ENCODE measurements at regions not wholly inside any gene's neighbourhood (a gene's known extent, or its start where the extent isn't known, plus 50 kb on each side); places are given as distances from the start of the nearest gene placed in this dataset.

GRCh38 chr6:97591955-97592354, 308.9 kb upstream of the MMS22L start (continued):
- TF ChIP-seq CEBPZ (IDR thresholded peaks at IDR 0.05; ENCODE audit: low read depth, low read length) (no peak), NFYA (IDR thresholded peaks at IDR 0.05; ENCODE audit: borderline replicate concordance, low read depth, low read length) (no peak), NRF1 (conservative IDR thresholded peaks at IDR 0.05; ENCODE audit: low read depth, low read length) (no peak), SUZ12 (IDR thresholded peaks at IDR 0.05; ENCODE audit: unreplicated experiment) (no peak)

GRCh38 chr6:97594844-97595243, 311.8 kb upstream of the MMS22L start:
- Histone ChIP-seq H2AFZ (ENCODE audit: control insufficient read depth, low read depth, low read length) (no peak overlapping the region), H3K4me2 (ENCODE audit: control insufficient read depth, insufficient read depth) (no peak overlapping the region), H3K79me2 (ENCODE audit: control insufficient read depth, insufficient read depth, low read length) (no peaks in the 10 kb centered on the region), H3K9ac (ENCODE audit: control insufficient read depth, insufficient read depth, low read length) (no peak overlapping the region), H3K36me3 (ENCODE audit: control insufficient read depth in 2 of 2, insufficient read depth in 2 of 2, low read length in 1 of 2) (no peaks in the 10 kb centered on the region), H3K4me1 (ENCODE audit: control insufficient read depth, insufficient read depth, low read length) (no peaks in the 10 kb centered on the region), H4K20me1 (ENCODE audit: control insufficient read depth, insufficient read depth) (no peaks in the 10 kb centered on the region), H3K27ac (ENCODE audit: control insufficient read depth, insufficient read depth) (no peak overlapping the region), H3K9me3 (replicated peaks; ENCODE audit: control insufficient read depth, insufficient read depth, low read length) (no peaks in the 10 kb centered on the region), H3K27me3 (replicated peaks in 1 of 2; ENCODE audit: control insufficient read depth in 2 of 2, insufficient read depth in 2 of 2, low read length in 1 of 2) (no peaks in the 10 kb centered on the region), H3K4me3 (no peak overlapping the region)
- ATAC-seq = no peak
- DNase-seq (ENCODE audit: low read depth, low spot score) = no peak
- intact Hi-C loops (cut with micrococcal nuclease; ENCODE audit: unreplicated experiment) = no loop called here
- ChIA-PET RAD21 (ENCODE audit: unreplicated experiment) (no interaction called here), CTCF (no interaction called here), POLR2A (no interaction called here), SMC1A (ENCODE audit: uncharacterized antibody, unreplicated experiment) (interaction anchor here (0.8 kb wide), 1 partner anchor 101 kb away, joined by 3 read pairs; no protein-coding TSS in a partner anchor)
- BruUV-seq (replicated peaks) = no TSS peak
- in situ Hi-C loops (cut with MboI) = no loop called here
- no peak for FAIRE-seq
- WGBS (ENCODE audit: insufficient coverage, insufficient replicate concordance, low lambda C conversion rate, missing lambda C conversion rate) = 42% methylated on average over 3 of the region's 3 CpGs
- TF ChIP-seq JUNB (IDR thresholded peaks at IDR 0.05) = no peak
- no peak for TF ChIP-seq MEF2A (IDR thresholded peaks at IDR 0.05; ENCODE audit: insufficient read depth, low read depth, low read length)
- no peak for TF ChIP-seq FOXM1 (IDR thresholded peaks at IDR 0.05; ENCODE audit: low read depth, low read length)
- no peak for TF ChIP-seq RELB (IDR thresholded peaks at IDR 0.05; ENCODE audit: low read depth)
- no peak for TF ChIP-seq PAX8 (IDR thresholded peaks at IDR 0.05)
- TF ChIP-seq IRF5 (IDR thresholded peaks at IDR 0.05; ENCODE audit: borderline replicate concordance) = no peak
- TF ChIP-seq NFYA (IDR thresholded peaks at IDR 0.05; ENCODE audit: borderline replicate concordance, low read depth, low read length) = no peak
- TF ChIP-seq BCL11A (IDR thresholded peaks at IDR 0.05; ENCODE audit: low read depth, low read length) = no peak
- no peak for TF ChIP-seq ZNF274 (IDR thresholded peaks at IDR 0.05; ENCODE audit: insufficient read depth, insufficient read length)
- no peak for TF ChIP-seq PKNOX1 (IDR thresholded peaks at IDR 0.05)
- no peak for TF ChIP-seq MTA2 (IDR thresholded peaks at IDR 0.05; ENCODE audit: low read depth)
- no peak for TF ChIP-seq ATF3 (IDR thresholded peaks at IDR 0.05; ENCODE audit: borderline replicate concordance, extremely low read depth, low read depth, low read length)

Data from GM12878 (cell line).